NCI-H2107 (cell line): ENCODE measurements at regions not wholly inside any gene's neighbourhood (a gene's known extent, or its start where the extent isn't known, plus 50 kb on each side); places are given as distances from the start of the nearest gene placed in this dataset.
"Not testable (repeated sequence)": the region's sequence is repeated elsewhere in the genome, so short reads cannot be mapped to it uniquely, and the experiment has no call there.

ENCODE experiments used
- DNase-seq: peaks from one replicate; lab custom pipeline; 2025; lab: John Stamatoyannopoulos, UW

- no peak for DNase-seq
These were observed 90.0 kb downstream of the IGLL5 start for GRCh38 chr22:22977479-22978200.

GRCh38 chr22:22978637-22979036 lies 91.0 kb downstream of the IGLL5 start:
- DNase-seq = no peak

- no peak for DNase-seq
These were observed 91.1 kb upstream of the GNAZ start for GRCh38 chr22:22979121-22979724.

GRCh38 chr22:22979954-22980353 lies 90.4 kb upstream of the GNAZ start:
- no peak for DNase-seq

GRCh38 chr22:22981670-22982571 lies 88.4 kb upstream of the GNAZ start:
- DNase-seq = no peak

- DNase-seq = no peak
These were observed 87.7 kb upstream of the GNAZ start for GRCh38 chr22:22982616-22983015.

- DNase-seq = no peak
These were observed 87.2 kb upstream of the GNAZ start for GRCh38 chr22:22983123-22983522.

- no peak for DNase-seq
These were observed 86.5 kb upstream of the GNAZ start for GRCh38 chr22:22983816-22984215.

GRCh38 chr22:22984967-22985366 lies 85.4 kb upstream of the GNAZ start:
- DNase-seq = no peak

- no peak for DNase-seq
These were observed 84.3 kb upstream of the GNAZ start for GRCh38 chr22:22986008-22986407.

GRCh38 chr22:22986640-22987039 lies 83.7 kb upstream of the GNAZ start:
- DNase-seq = no peak

GRCh38 chr22:22988150-22988549 lies 82.2 kb upstream of the GNAZ start:
- no peak for DNase-seq

- DNase-seq = no peak
These were observed 81.5 kb upstream of the GNAZ start for GRCh38 chr22:22988785-22989184.

- DNase-seq = no peak
These were observed 80.5 kb upstream of the GNAZ start for GRCh38 chr22:22989856-22990255.

GRCh38 chr22:22990711-22991505 lies 79.4 kb upstream of the GNAZ start:
- not testable (repeated sequence) for DNase-seq

GRCh38 chr22:22992474-22992873 lies 77.8 kb upstream of the GNAZ start:
- DNase-seq = no peak

GRCh38 chr22:22993184-22993583 lies 77.1 kb upstream of the GNAZ start:
- no peak for DNase-seq

GRCh38 chr22:22995166-22995565 lies 75.2 kb upstream of the GNAZ start:
- DNase-seq = no peak

GRCh38 chr22:22996511-22997261 lies 73.6 kb upstream of the GNAZ start:
- no peak for DNase-seq

- DNase-seq = no peak
These were observed 72.9 kb upstream of the GNAZ start for GRCh38 chr22:22997262-22997898.

GRCh38 chr22:22997988-22998387 lies 72.3 kb upstream of the GNAZ start:
- no peak for DNase-seq
